NCI-H146 treated with DMSO at 0.1 percent for 48 hours (cell line): ENCODE measurements at regions not wholly inside any gene's neighbourhood (a gene's known extent, or its start where the extent isn't known, plus 50 kb on each side); places are given as distances from the start of the nearest gene placed in this dataset.

Experiments used
- DNase-seq: peaks from one replicate; lab custom pipeline; 2025; ENCODE audit not compliant: unreplicated experiment; lab: John Stamatoyannopoulos, UW

- DNase-seq, result no peak
Measured at GRCh38 chr5:108650997-108651396, 96.7 kb upstream of the FER start.

- no peak for DNase-seq
Measured at GRCh38 chr5:108649646-108650045, 98.1 kb upstream of the FER start.

- DNase-seq, result no peak
Measured at GRCh38 chr5:108649106-108649505, 98.6 kb upstream of the FER start.

GRCh38 chr5:108642170-108642906 is 105.4 kb upstream of the FER start:
- peak; percentile 16 for DNase-seq

- DNase-seq, result no peak
Measured at GRCh38 chr5:108641596-108641995, 106.1 kb upstream of the FER start.

GRCh38 chr5:108639366-108639765 is 108.3 kb upstream of the FER start:
- DNase-seq, result no peak

- DNase-seq, result no peak
Measured at GRCh38 chr5:108638021-108638420, 109.7 kb upstream of the FER start.

- no peak for DNase-seq
Measured at GRCh38 chr5:108637134-108637533, 110.6 kb upstream of the FER start.

- DNase-seq, result no peak
Measured at GRCh38 chr5:108636135-108636853, 111.4 kb upstream of the FER start.

- DNase-seq, result no peak
Measured at GRCh38 chr5:108634617-108635288, 112.9 kb upstream of the FER start.

- DNase-seq, result no peak
Measured at GRCh38 chr5:108634010-108634616, 113.6 kb upstream of the FER start.

- no peak for DNase-seq
Measured at GRCh38 chr5:108629779-108630528, 117.7 kb upstream of the FER start.

- DNase-seq, result no peak
Measured at GRCh38 chr5:108625654-108626053, 122.0 kb upstream of the FER start.

- DNase-seq, result no peak
Measured at GRCh38 chr5:108623826-108624225, 123.9 kb upstream of the FER start.

- DNase-seq, result no peak
Measured at GRCh38 chr5:108620516-108620915, 127.2 kb upstream of the FER start.

GRCh38 chr5:108619815-108620214 is 127.9 kb upstream of the FER start:
- no peak for DNase-seq

GRCh38 chr5:108617467-108618435 is 129.9 kb upstream of the FER start:
- no peak for DNase-seq

- no peak for DNase-seq
Measured at GRCh38 chr5:108615216-108615615, 132.5 kb upstream of the FER start.

GRCh38 chr5:108607421-108607820 is 140.3 kb upstream of the FER start:
- no peak for DNase-seq

GRCh38 chr5:108606185-108606584 is 141.5 kb upstream of the FER start:
- no peak for DNase-seq
